Neutrophil (primary cell): ENCODE measurements at regions not wholly inside any gene's neighbourhood (a gene's known extent, or its start where the extent isn't known, plus 50 kb on each side); places are given as distances from the start of the nearest gene placed in this dataset.

ENCODE experiments used
- H3K27ac ChIP-seq: fragments of 200-600 bp; sonication (generic); 2 replicates; pipeline ENCODE4 v1.5.1; 2016; ENCODE audit warnings: mild to moderate bottlenecking, moderate library complexity
- H3K27me3 ChIP-seq: fragments of 200-600 bp; sonication (generic); 2 replicates; pipeline ENCODE4 v1.6.0; 2016; ENCODE audit warnings: mild to moderate bottlenecking
- H3K36me3 ChIP-seq: fragments of 200-600 bp; sonication (generic); 2 replicates; pipeline ENCODE4 v1.5.1; 2017
- H3K4me1 ChIP-seq, 2 experiments: fragments of 200-600 bp in 1 of 2; sonication (generic) in 1 of 2; 1 replicate in 1 of 2; 2 replicates in 1 of 2; pipeline versions ENCODE4 v1.5.1 to v1.6.1; 2013 to 2016; ENCODE audit warnings: low read depth in 1 of 2, low read length in 1 of 2, mild to moderate bottlenecking in 1 of 2, moderate library complexity in 1 of 2; ENCODE audit not compliant: control insufficient read depth in 1 of 2, insufficient read depth in 1 of 2
- H3K4me3 ChIP-seq, 2 experiments: fragments of 200-600 bp in 1 of 2; sonication (generic) in 1 of 2; 1 replicate in 1 of 2; 2 replicates in 1 of 2; pipeline ENCODE4 v1.5.1; 2013 to 2016; ENCODE audit warnings: low read depth in 1 of 2, low read length in 1 of 2, mild to moderate bottlenecking in 1 of 2, moderate library complexity in 1 of 2
- H3K9me3 ChIP-seq: fragments of 200-600 bp; sonication (generic); 2 replicates; pipeline ENCODE4 v1.5.1; 2016
- CTCF ChIP-seq: fragments of 200-600 bp; sonication (generic); IDR thresholded peaks from 2 replicates; pipeline ENCODE4 v1.5.1; 2016; ENCODE audit warnings: antibody characterized with exemption

- no peaks in the 10 kb centered on the region for H3K36me3 ChIP-seq
- no peak for TF ChIP-seq CTCF
- H3K9me3 ChIP-seq: no peaks in the 10 kb centered on the region
- no peaks in the 10 kb centered on the region for H3K4me1 ChIP-seq
- no peak overlapping the region for H3K4me3 ChIP-seq
- no peaks in the 10 kb centered on the region for H3K27me3 ChIP-seq
- no peak overlapping the region for H3K27ac ChIP-seq
These were observed 373.5 kb downstream of the TBC1D32 start for GRCh38 chr6:120960761-120961160.

GRCh38 chr6:120954111-120954510 lies 380.2 kb downstream of the TBC1D32 start:
- Histone ChIP-seq H3K27ac (no peak overlapping the region), H3K4me1 (no peaks in the 10 kb centered on the region), H3K36me3 (no peaks in the 10 kb centered on the region), H3K9me3 (no peaks in the 10 kb centered on the region), H3K27me3 (no peaks in the 10 kb centered on the region), H3K4me3 (no peak overlapping the region)
- no peak for TF ChIP-seq CTCF

GRCh38 chr6:120951258-120951657 lies 383.0 kb downstream of the TBC1D32 start:
- H3K36me3 ChIP-seq: no peaks in the 10 kb centered on the region
- H3K4me1 ChIP-seq: no peaks in the 10 kb centered on the region
- no peak for TF ChIP-seq CTCF
- H3K9me3 ChIP-seq: no peaks in the 10 kb centered on the region
- H3K27me3 ChIP-seq: no peaks in the 10 kb centered on the region
- no peak overlapping the region for H3K4me3 ChIP-seq
- no peak overlapping the region for H3K27ac ChIP-seq

GRCh38 chr6:120947111-120947510 lies 387.2 kb downstream of the TBC1D32 start:
- no peak for TF ChIP-seq CTCF
- no peaks in the 10 kb centered on the region for H3K36me3 ChIP-seq

GRCh38 chr6:120945905-120946594 lies 388.2 kb downstream of the TBC1D32 start:
- no peak for TF ChIP-seq CTCF
- Histone ChIP-seq H3K27ac (no peak overlapping the region), H3K36me3 (no peaks in the 10 kb centered on the region), H3K27me3 (no peaks in the 10 kb centered on the region), H3K4me1 (no peaks in the 10 kb centered on the region), H3K9me3 (no peaks in the 10 kb centered on the region), H3K4me3 (no peak overlapping the region)

More at GRCh38 chr6:120947111-120947510, 387.2 kb downstream of the TBC1D32 start:
- no peaks in the 10 kb centered on the region for H3K9me3 ChIP-seq
- H3K27ac ChIP-seq: no peak overlapping the region
- no peak overlapping the region for H3K4me3 ChIP-seq
- no peaks in the 10 kb centered on the region for H3K27me3 ChIP-seq
- H3K4me1 ChIP-seq: no peaks in the 10 kb centered on the region
